HepG2 (cell line): ENCODE measurements at regions not wholly inside any gene's neighbourhood (a gene's known extent, or its start where the extent isn't known, plus 50 kb on each side); places are given as distances from the start of the nearest gene placed in this dataset.

Experiments
- CTCF ChIP-seq: sonication (generic); formaldehyde crosslinking; IDR thresholded peaks from 2 replicates; pipeline ENCODE4 v1.5.0; 2020; ENCODE audit warnings: mild to moderate bottlenecking, missing genetic modification reagents, moderate library complexity
- GRHL1 ChIP-seq: sonication (generic); formaldehyde crosslinking; conservative IDR thresholded peaks from 2 replicates; pipeline ENCODE4 v1.8.0; 2022; ENCODE audit warnings: missing genetic modification reagents
- KDM1A ChIP-seq: IDR thresholded peaks from 2 replicates; pipeline ENCODE4 v1.6.1; 2016; ENCODE audit warnings: missing compliant biosample characterization
- MXD1 ChIP-seq: sonication (generic); formaldehyde crosslinking; IDR thresholded peaks from 2 replicates; pipeline ENCODE4 v1.4.0; 2020; ENCODE audit warnings: mild to moderate bottlenecking, missing genetic modification reagents
- POLR2A ChIP-seq, 2 experiments: IDR thresholded peaks; 2 replicates each; pipeline ENCODE4 v1.6.1; 2011; ENCODE audit warnings: low read depth in 2 of 2, low read length in 2 of 2, mild to moderate bottlenecking in 1 of 2, moderate library complexity in 1 of 2; ENCODE audit not compliant: insufficient read depth in 1 of 2
- RFX5 ChIP-seq: IDR thresholded peaks from 2 replicates; pipeline ENCODE4 v1.6.1; 2011; ENCODE audit warnings: low read depth, low read length, improper control_type of control experiment
- XBP1 ChIP-seq: sonication (generic); formaldehyde crosslinking; IDR thresholded peaks from 2 replicates; pipeline ENCODE4 v1.5.0; 2020; ENCODE audit warnings: missing genetic modification reagents
- YEATS4 ChIP-seq: sonication (generic); formaldehyde crosslinking; IDR thresholded peaks from 2 replicates; pipeline ENCODE4 v1.4.0; 2020; ENCODE audit warnings: missing genetic modification reagents, borderline replicate concordance
- ZNF468 ChIP-seq: sonication (generic); formaldehyde crosslinking; IDR thresholded peaks from 2 replicates; pipeline ENCODE4 v1.8.0; 2022; ENCODE audit warnings: mild to moderate bottlenecking, moderate library complexity, missing genetic modification reagents
- ZNF605 ChIP-seq: sonication (generic); formaldehyde crosslinking; IDR thresholded peaks from 2 replicates; pipeline ENCODE4 v1.8.0; 2022; ENCODE audit warnings: mild to moderate bottlenecking, missing genetic modification reagents
- ZNF784 ChIP-seq: sonication (generic); formaldehyde crosslinking; IDR thresholded peaks from 2 replicates; pipeline ENCODE4 v1.5.1; 2020; ENCODE audit warnings: missing genetic modification reagents, mild to moderate bottlenecking, borderline replicate concordance

- no peak for TF ChIP-seq KDM1A (CRISPR knock-in tag)
- TF ChIP-seq CTCF (CRISPR knock-in tag) = no peak
- no peak for TF ChIP-seq ZNF784 (CRISPR knock-in tag)
- no peak for TF ChIP-seq ZNF605 (CRISPR knock-in tag)
- no peak for TF ChIP-seq YEATS4 (CRISPR knock-in tag)
- TF ChIP-seq RFX5 = no peak
- no peak for TF ChIP-seq GRHL1 (CRISPR knock-in tag)
- no peak for TF ChIP-seq ZNF468 (CRISPR knock-in tag)
- TF ChIP-seq XBP1 (CRISPR knock-in tag) = no peak
- TF ChIP-seq POLR2A (IDR thresholded peaks at IDR 0.05; ENCODE audit: insufficient read depth in 1 of 2, low read depth in 2 of 2, low read length in 2 of 2) = no peak
- no peak for TF ChIP-seq MXD1 (CRISPR knock-in tag)
These were observed 71.0 kb upstream of the ACTRT2 start for GRCh38 chr1:2949966-2950925.
